Ureter (tissue), 1 donor: ENCODE measurements at regions not wholly inside any gene's neighbourhood (a gene's known extent, or its start where the extent isn't known, plus 50 kb on each side); places are given as distances from the start of the nearest gene placed in this dataset.

Experiments
- DNase-seq: peaks from one replicate; pipeline ENCODE4 v3.0.0-alpha.2; 2020; ENCODE audit warnings: low spot score
- donor health status: DM: yes; HTN: yes; CAD: no.

DNA sequence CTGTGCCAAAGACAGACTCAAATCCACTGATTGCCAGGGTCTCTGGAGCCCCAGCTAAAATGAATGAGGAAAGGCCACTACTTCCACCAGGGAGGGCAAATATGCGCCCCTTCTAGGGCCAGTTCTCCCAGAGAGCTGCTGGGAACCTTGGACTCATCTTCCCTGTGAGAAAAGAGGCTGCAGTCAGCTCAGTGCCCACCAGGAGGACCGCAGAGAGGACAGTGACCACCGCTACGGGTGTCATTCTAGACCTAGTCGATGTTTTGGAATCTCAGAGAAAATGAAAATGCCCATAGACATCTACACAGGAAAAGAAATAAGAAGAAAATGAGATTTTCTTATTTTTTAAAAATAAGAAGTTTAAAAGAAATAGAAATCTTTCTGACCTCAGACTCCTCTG lies 235.1 kb downstream of the UQCRFS1 start:
- DNase-seq = no peak

GRCh38 chr19:28972058-28972852 lies 240.7 kb downstream of the UQCRFS1 start:
- no peak for DNase-seq

- no peak for DNase-seq
Measured at GRCh38 chr19:28971513-28971912, 241.4 kb downstream of the UQCRFS1 start.

GRCh38 chr19:28971049-28971448 lies 241.9 kb downstream of the UQCRFS1 start:
- DNase-seq = no peak

DNA sequence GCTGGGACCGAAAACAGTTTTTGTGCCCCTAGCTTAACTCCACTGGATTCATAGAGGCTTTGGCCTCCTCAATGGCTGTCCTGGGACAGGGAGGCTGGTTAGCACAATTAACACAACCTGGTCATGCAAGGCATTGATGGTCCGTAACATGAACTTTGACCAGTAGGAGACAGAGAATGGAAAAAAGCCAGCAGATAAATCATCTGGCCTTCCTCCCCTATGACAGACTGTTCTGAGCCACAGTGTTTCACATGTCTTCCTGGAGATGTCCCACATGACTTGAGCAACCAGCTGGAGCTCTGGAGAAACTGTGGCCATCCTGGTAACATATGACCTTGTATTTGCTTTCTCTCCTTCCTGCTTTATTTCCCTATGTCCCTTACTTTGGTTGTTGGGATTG lies 244.2 kb downstream of the UQCRFS1 start:
- DNase-seq = no peak

DNA sequence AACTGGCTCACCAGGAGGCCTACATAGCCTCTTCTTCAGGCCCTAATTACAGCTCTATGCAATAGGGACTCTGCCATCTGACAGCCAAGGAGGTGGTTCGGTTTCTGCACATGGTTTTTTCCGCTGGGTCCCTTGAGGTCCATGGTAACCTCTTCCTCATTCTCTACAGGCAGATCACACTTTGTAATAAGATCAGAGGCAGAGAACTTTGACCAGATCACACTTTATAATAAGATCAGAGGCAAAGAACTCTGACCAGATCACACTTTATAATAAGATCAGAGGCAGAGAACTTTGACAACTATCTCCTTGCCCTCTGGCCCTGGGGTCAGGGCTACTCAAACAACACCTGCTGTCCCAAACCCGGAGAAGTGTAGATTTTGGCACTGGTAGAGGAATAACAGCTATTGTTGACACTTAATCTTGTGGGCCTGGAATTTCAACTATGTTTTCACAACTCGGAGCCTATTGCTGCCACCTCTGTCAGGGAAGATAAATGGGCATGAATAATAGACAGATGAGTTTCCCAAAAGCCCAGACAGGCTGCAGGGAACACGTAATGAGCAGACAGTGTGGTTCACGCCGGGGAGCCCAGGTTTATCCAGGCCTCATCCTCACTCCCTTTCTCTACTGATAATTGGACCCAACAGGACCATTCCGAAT lies 246.1 kb downstream of the UQCRFS1 start:
- no peak for DNase-seq

- DNase-seq = no peak
Measured at GRCh38 chr19:28964500-28964899, 248.5 kb downstream of the UQCRFS1 start.

DNA sequence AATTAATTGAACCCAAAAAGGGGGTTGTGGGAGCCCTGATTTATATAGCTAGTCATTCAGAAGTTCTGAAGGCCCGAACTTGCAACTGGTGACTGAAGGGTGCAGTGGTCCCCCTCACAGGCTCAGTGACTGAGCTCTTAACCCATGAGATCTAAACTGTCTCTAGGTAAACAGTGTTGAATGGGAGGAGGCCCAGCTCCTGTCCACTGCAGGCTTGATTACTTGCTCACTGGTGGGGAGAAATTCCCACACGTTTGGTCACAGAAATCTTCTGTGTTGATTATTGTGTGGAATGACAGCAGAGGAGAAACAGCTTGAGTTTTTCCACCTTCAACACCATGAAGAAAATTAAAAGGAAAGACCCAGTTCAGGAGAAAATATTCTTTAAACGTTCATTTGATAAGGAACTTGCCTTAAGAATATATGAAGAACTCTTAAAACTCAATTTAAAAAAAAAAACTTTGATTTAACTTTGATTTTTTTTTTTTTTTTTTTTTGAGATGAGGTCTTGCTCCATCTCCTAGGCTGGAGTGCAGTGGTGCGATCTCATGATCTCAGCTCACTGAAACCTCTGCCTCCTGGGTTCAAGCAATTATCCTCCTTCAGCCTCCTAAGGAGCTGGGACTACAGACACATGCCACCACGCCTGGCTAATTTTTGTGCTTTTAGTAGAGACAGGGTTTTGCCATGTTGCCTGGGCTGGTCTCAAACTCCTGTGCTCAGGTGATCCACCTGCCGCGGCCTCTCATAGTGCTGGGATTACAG lies 249.3 kb downstream of the UQCRFS1 start:
- no peak for DNase-seq

DNA sequence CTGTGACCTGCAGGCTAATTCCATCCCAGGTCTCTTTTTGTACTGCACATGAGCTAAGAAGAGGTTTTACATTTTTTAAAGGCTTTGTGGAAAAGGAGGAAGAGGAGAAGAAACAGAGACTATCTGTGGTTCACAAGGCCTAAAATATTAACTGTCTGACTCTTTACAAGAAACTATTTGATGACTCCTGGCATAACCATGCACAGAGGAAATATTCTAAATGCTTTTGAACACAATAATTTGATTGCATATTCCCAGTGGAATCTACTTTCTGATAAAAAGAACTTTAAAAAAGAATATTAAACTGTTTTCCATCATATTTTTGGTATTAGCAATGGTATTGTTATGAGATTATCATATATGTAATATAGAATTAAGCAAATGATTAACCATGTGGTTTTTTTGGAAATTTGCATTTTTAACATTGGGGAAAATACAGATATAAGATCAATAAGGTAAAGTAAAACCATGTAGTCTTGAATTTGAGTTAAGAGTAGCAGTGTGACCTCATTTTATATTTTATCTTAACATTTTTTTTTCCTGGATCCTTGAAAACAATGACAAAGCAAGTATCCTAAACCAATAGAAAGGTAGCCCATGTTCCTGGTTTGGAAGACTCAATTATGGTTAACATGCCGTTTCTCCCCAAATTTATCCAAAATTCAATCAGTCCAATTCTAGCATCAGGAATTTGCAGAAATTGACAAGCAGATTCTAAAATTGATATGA lies 251.0 kb downstream of the UQCRFS1 start:
- DNase-seq = no peak

GRCh38 chr19:28960986-28961705 lies 251.8 kb downstream of the UQCRFS1 start:
- DNase-seq = no peak

GRCh38 chr19:28960586-28960985 lies 252.4 kb downstream of the UQCRFS1 start:
- DNase-seq = no peak

DNA sequence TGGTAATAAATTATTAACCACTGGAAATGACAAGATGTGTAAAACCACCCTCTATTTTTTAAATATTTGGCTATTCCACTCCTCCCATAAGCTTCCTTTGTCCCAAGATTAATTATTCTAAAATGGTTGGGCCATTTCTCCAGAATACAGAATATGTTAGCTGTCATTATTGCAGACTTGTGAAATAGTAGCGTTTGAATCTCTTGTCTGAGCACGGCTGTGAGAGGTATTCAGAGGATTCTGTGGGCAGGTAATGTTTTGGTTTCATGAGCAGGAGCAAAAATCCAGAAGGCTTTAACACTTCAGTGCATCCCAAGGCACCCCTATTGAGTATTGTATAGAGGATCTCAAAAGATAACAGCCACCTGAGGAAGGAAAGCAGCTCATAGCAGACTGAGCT lies 256.0 kb downstream of the UQCRFS1 start:
- DNase-seq = no peak

GRCh38 chr19:28956421-28956820 lies 256.5 kb downstream of the UQCRFS1 start:
- DNase-seq = no peak

- DNase-seq = no peak
Measured at GRCh38 chr19:28949535-28949934, 263.4 kb downstream of the UQCRFS1 start.

GRCh38 chr19:28949027-28949426 lies 263.9 kb downstream of the UQCRFS1 start:
- no peak for DNase-seq

DNA sequence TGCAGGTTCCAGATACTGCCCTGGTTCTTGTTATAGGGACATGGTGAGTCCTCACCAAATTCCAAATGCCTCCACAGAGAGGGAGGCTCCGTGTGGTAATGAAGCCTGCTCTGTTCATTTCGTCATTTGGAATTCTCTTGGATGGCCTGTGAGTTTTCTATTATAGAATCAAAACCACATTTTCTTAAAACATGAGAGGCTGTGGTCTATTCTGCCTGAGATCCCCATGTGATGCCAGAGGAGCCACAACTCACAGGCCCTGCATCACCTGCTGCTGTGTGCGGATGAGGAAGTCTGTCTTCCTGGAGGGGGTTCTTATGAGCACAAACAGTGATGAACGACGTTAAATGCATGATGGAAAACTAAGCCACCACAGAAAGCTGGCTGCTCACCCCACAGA lies 264.4 kb downstream of the UQCRFS1 start:
- no peak for DNase-seq

DNA sequence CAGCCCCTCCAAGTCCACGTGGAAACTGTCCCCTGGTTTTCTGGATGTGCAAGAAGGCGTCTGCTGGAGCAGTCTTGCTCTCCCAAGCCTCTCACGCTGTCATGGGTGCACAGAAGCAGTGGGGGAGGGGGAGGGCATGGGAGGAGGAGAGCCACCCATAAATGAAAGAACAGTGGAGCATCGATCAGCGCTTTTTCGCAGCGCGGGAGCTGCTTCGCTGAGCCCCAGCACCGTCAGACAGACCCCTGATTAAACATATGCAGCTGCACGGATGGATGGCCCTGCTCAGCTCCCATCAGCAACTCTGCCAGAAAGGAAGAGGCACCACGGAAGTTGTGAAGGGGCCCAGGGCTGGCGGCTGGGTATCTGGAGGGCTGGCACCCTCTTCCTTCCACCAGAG lies 264.9 kb downstream of the UQCRFS1 start:
- DNase-seq = no peak

DNA sequence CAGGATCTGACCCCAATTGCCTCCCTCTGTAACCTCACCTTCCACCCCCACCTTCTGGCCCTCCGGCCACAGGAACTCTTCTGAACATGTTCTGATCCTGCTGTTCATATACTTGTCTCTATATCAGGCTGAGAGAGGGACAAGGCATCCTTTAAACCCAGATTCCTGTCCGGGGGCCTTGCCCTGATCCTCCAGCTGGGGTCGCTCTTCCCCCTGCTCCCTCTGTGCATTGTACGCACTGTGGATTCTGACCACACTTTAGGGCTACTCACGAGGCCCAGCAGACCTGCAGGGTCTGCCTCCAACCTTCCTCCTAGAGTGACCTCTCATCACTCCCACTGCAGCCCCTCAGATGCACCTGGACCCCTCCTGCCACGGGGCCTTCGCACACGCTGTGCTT lies 269.3 kb downstream of the UQCRFS1 start:
- no peak for DNase-seq

GRCh38 chr19:28941833-28942232 lies 271.1 kb downstream of the UQCRFS1 start:
- no peak for DNase-seq

- DNase-seq = no peak
Measured at GRCh38 chr19:28940751-28941500, 272.0 kb downstream of the UQCRFS1 start.

DNA sequence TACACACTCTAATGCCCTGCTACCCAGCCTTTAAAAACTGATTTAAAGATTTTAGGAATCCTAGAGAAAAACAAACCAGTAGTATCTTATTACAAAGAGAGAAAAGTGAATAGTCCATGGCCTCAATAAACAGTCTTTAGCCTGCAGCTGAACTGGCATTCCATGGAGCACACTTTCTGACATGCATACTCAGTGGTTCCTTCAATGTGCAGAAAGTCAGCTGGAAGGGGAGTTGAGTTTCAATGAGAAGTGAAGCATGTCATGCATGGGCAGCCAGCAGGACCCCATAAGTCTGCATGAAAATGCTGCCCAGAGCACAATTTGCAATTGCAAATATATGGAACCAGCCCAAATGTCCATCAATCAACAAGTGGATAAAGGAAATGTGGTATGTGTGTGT lies 273.7 kb downstream of the UQCRFS1 start:
- DNase-seq = no peak
